DLD1 (cell line): ENCODE measurements at regions not wholly inside any gene's neighbourhood (a gene's known extent, or its start where the extent isn't known, plus 50 kb on each side); places are given as distances from the start of the nearest gene placed in this dataset.

Experiments
- in situ Hi-C: cut with HindIII; loops from 2 replicates; pipeline ENCODE4 v1.10.0; 2017; ENCODE audit warnings: low sequenced_read_pairs

DNA sequence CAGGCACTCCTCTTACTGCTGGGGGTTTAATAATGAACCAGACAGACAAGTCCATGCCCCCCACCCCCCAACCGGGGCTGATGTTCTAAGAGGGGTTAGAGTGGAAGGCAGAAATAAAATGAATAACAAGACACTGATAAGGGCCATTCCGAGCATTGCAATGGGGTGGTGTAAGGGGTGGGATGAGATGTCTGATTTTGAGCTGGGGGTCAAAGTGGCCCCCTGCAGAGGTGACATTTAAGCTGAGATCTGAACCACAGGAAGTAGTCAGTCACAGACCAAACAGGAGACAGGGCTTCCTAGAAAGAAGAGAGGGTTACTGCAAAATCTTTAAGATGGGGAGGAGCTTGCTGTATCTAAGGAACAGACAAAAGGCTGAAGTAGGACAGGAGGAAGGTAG is 180.6 kb upstream of the SH3BP4 start:
- in situ Hi-C loops: no loop called here

GRCh38 chr2:234770715-234771141 is 181.1 kb upstream of the SH3BP4 start:
- in situ Hi-C loops: no loop called here

- in situ Hi-C loops: no loop called here
These were observed 181.7 kb upstream of the SH3BP4 start for GRCh38 chr2:234770031-234770506.

- in situ Hi-C loops: no loop called here
These were observed 183.1 kb upstream of the SH3BP4 start for GRCh38 chr2:234768608-234769196.

DNA sequence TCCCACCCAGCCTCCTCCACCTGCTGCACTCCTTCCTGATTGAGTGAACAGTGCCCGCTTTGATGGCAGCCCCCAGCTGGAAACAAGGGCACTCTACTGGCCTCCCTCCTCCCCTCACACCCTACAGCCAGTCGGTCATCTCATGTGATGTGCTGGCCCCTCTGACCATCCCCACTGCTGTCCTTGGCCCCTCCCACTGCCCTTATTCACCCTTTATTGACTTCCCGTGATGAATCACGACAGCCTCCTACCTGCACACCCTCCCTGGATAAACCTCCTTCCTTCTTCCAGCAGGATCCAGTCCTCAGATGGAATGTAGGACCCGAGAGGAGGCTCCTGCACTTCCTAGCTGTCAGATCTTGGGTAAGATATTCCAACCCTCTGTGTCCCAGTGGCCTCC is 186.5 kb upstream of the SH3BP4 start:
- in situ Hi-C loops: no loop called here

DNA sequence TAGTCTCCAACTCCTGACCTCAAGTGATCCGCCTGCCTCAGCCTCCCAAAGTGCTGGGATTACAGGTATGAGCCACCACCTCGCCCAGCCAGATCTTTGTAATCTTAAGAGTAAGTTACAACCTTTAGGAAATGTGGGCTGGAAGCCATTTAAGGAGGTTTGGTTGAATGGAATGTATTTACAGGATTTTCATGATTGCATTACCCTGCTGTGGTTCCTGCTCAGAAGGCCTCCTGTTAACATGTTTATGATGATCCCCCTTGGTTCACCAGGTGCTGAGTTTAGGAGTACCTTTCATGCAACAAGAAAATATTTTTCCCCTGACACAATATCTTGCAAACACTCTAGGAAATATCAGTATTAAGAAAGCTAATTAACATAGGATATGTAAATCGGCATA is 187.4 kb upstream of the SH3BP4 start:
- in situ Hi-C loops: no loop called here

DNA sequence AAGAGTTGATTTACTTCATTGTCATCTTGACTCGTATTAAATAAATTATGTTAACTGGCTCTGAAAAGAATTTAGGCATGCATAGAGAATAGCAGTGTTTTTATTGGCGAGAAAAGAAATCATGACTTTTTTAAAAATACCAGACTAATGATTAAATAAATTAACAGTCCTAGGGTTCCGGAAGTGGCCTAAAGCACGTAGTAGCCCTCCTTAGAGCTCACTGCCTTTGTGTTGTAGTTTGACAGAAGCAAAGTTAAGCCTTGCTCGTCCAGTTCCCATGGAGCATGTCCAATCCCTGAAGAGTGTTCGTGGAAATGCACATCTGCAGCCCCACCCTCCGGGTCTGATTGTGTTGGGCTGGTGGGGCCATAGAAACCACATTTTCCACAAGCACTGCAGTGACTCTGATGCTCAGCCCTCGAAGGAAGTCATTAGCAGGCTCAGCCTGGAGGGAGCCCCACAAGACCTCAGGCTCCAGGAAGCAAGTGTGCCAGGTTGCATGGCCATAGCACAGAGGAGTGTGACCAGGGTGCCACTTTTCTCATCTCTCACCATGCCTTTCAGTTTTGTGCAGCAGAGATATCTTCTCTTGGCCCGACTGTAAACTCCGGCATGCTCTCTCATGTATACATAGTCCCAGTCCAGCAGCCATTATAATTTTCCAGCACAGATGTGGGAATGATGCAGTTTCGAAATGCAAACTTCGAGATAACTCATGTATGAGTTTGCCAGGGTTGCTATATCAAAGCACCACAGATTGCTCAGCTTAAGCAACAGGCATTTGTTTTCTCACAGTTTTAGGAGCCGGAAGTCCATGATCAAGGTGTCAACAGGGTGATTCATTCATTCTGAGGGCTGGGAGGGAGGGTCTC is 188.6 kb upstream of the SH3BP4 start:
- in situ Hi-C loops: no loop called here

- in situ Hi-C loops: no loop called here
These were observed 189.9 kb upstream of the SH3BP4 start for GRCh38 chr2:234761910-234762309.

DNA sequence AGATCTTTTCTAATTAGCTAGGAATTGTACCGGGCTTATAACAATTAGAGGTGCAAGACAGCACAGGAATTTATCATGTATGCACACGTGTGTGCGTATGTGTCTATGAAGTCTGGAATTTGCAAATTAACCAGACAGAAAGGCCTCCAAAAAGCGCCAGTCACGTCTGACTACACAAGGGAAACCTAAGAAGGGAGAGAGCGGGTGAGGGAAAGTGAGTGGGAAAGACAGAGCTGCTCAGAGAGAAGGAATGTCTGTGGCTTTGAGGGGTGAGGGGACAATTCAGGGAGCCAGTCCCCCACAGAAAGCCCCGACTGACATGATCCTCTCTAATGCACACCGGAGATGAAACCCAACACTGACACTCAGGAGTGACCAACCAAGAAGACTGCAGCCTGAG is 197.7 kb upstream of the SH3BP4 start:
- in situ Hi-C loops: no loop called here

DNA sequence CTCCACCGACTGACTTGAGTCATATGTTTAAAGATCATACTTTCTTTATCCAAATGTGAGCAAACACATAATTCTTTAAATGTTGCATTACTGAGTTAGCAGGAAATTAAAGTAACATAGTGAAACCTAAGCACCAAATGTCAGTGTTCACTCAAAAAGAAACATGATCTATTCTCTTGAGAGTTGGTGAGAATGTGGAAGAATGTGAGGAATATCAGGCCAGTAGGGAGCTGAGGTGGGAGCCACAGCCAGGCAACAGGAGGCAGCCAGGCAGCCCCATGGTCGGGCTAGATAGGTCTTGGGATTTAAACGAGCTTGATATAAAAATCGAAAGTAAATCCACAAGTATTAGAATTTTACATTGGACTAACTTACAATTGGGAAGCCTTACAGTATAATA is 198.1 kb upstream of the SH3BP4 start:
- in situ Hi-C loops: no loop called here

DNA sequence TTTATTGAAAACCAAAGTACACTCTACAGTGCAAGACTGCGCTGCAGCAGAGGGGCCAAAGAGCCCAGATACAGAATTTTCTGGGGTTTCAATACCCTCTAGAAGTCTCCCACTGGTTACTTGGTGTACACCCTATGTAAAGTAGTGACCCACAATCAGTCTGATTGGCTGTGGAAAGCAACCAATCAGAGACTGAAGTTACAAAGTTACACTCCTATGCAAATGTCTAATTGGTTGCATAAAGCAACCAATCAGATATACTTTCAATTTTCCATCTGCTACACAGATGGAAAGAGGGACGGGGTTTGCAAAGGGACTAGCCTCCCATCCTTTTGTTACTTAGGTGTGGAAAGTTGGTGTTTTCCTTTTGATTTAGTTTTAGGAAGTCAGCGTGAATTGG is 198.9 kb upstream of the SH3BP4 start:
- in situ Hi-C loops: no loop called here

DNA sequence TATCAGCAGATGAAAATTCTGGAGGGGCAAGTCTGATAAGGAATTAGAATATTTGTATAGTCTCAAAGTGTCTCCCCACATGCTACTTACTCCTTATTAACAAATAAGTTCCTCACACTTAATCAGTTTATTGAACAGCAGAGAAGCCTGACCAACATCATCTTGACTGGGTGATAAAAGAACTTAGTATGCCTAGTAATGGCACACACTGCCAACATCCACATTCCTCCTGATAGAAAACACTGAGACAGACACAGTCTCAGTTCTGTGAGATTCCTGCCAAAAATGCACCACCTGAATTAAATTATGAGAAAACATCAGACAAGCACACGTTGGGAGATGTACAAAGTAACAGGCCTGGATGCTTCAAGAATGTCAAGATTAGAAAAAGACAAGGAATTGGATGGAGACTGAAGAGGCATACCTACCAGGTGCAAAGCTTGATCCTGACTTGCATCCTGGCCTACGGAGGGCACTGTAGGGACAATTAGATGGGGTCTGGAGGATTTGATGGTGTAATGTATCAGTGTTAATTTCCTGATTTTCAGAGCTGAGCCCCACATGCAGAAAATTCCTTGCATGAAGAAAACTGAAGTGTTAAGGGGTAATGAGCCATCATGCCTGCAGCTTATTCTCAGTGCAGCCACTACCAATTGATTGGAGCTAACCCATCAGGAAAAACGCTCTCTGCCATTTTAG is 200.4 kb upstream of the SH3BP4 start:
- in situ Hi-C loops: no loop called here

DNA sequence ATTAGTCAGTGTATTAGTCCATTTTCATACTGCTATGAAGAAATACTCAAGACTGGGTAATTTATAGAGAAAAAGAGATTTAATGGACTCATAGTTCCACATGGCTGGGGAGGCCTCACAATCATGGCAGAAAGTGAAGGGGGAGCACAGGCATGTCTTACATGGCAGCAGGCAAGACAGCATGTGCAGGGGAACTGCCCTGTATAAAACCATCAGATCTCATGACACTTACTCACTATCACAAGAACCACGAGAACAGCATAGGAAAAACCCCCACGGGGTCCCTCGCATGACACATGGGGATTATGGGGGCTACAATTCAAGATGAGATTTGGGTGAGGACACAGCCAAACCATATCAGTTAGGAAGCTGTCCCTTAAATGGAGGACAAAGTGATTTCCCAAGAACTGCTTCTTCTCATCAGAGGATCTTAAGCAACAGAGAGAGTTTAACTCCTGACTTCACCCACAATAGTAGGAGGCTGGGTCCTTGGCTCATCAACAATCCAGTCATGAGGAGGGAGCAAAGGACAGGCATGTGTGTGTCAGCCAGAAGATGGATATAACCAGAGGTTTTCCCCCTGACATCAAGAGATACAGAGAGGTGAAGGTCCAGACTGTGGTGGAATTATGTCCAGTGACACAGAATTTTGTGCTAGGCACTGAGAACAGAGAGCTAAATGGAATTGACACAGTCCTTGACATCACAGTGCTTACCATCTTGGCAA is 203.8 kb upstream of the SH3BP4 start:
- in situ Hi-C loops: no loop called here

DNA sequence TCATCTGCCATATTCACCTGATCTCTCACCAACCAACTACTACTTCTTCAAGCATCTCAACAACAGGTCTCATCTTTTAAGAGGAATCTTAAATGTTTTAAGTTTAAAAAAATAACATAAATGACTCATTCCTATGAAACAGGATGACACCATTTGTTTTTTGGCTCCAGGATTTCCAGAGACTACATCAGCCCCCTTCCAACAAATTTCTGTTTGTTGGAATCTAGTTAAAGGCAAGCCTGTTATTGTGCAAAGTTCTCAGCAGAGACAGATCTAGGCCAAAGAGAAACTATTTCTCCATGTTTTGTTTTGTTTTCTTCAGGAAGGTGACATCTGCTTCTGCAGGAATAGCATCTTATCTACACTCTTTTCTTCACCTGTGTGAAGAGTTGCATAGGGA is 204.8 kb upstream of the SH3BP4 start:
- in situ Hi-C loops: no loop called here

DNA sequence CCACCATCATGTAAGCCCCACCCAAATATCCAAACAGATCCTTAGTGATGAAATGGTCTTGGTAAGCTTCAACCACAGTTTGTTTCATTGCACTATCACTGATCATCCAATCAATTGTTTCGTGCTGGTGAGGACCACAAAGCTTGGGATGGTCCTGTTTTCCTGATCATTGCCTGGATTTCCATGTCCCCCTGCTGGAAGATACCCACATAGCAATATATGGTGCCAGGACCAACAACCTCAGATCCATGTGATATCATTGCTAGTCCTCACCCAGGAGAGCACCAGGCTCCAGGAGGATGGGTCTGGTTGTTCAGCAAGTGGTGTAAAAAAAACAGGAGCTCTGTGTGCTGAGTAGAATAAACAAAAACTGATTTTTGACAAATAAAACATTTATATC is 206.5 kb upstream of the SH3BP4 start:
- in situ Hi-C loops: no loop called here

DNA sequence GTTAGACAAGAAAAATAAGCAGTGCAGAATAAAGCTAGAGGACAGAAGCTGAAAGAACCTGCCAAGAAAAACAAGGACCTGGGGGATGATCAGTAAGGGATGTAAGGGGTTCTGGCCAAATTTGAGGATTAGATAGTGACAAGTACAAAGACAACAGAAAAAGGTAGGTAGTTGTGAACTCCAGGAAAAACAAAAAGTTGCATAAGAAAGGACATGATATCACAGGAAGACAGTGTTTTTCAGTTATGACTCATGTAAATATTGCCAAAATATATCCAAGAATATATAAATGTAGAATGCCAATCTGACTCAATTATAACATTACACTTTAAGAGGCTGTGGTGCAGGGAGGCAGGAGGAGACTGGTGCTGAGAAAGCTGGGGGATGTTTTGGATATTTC is 209.8 kb upstream of the SH3BP4 start:
- in situ Hi-C loops: no loop called here

GRCh38 chr2:234739061-234739460 is 212.8 kb upstream of the SH3BP4 start:
- in situ Hi-C loops: no loop called here

- in situ Hi-C loops: no loop called here
These were observed 216.0 kb upstream of the SH3BP4 start for GRCh38 chr2:234735829-234736228.

DNA sequence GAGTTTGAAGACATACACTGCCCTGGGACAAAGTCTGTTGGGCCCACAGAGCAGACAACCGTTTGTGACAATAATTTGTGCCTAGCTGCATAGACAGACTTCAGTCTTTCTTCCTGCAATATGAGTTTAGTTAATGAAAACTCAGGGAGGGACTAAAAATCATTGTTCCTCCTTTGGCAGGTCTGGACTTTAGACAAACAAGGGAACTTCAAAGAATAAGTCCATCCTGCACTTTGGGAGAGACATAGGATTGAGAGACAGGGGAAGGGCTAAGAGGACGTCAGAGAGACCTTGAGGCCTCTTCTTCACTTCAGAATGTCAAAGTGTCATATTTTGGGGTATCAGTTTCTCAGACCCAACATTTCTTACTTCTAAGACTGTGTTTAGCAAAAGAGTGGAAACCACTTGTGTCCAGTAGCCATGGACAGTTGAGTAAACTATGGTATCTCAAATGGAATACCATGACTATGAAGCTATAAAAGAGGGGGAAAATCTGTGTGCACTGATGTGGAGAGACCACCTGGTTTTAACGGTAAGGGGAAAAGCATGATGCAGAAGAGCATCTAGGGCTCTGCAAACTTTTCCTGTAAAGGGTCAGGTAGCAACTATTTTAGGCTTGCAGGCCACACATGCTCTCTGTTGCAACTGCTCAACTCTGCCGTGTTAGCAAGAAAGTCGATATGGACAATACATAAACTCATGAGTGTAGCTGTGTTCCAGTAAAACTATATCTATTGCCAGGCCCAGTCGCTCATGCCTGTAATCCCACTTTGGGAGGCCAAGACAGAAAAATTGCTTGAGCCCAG is 217.8 kb upstream of the SH3BP4 start:
- in situ Hi-C loops: no loop called here

DNA sequence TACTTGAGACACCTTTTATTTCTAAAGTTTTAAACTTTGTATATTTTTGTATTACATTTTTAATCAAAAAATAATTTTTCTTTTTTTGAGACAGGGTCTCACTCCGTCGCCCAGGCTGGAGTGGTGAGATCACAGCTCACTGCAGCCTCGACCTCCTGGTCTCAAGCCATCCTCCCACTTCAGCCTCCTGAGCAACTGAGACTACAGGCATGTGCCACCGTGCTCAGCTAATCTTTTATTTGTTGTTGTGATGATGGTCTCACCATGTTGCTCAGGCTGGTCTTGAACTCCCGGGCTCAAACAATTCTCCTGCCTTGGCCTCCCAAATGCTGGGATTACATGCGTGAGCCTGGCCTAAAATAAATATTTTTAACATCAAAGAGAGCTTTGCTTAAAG is 218.7 kb upstream of the SH3BP4 start:
- in situ Hi-C loops: no loop called here
